K562 (cell line): ENCODE measurements at regions not wholly inside any gene's neighbourhood (a gene's known extent, or its start where the extent isn't known, plus 50 kb on each side); places are given as distances from the start of the nearest gene placed in this dataset.

Source experiments
- ATAC-seq: fragments of 200-7000 bp; cut with Tn5 transposase; 3 replicates; pipeline ENCODE4 v1.9.1; 2020; ENCODE audit warnings: moderate library complexity
- BruUV-seq: library from RNA; stranded (reverse); fragments of 400-500 nt; replicated peaks from 2 replicates; lab custom pipeline; 2021; lab: Mats Ljungman, UMichigan
- CTCF ChIA-PET: fragments of 300-600 bp; formaldehyde crosslinking; extraction: SDS; loops from one replicate; lab custom pipeline; 2021; ENCODE audit warnings: low intra/inter-chr PET ratio; lab: Yijun Ruan, JAX
- POLR2A ChIA-PET: fragments of 300-600, 350-650 bp; sonication (Branson Sonifier 250); formaldehyde crosslinking; extraction: SDS; loops from one replicate; lab custom pipeline; 2021; ENCODE audit warnings: antibody characterized with exemption, inconsistent platforms; lab: Yijun Ruan, JAX
- DNase-seq, 4 experiments: peaks; one replicate each; pipeline versions ENCODE4 v3.0.0 to v3.0.0-alpha.2; 2011 to 2018; ENCODE audit warnings: low spot score in 3 of 4, mixed read lengths in 3 of 4; ENCODE audit errors: extremely low read depth in 1 of 4
- FAIRE-seq: peaks from 2 replicates; lab custom pipeline; 2011; peaks lifted over from hg19 to GRCh38; lab: Jason Lieb, UNC
- H2AFZ ChIP-seq: 2 replicates; pipeline ENCODE4 v1.6.0; 2011; ENCODE audit warnings: low read depth, low read length, control low read depth, inconsistent platforms
- H3K27ac ChIP-seq: fragments of 200-600 bp; 3 replicates; pipeline ENCODE4 v1.8.0; 2011; ENCODE audit warnings: low read depth, mild to moderate bottlenecking, control low read depth, inconsistent platforms, low read length, moderate library complexity, mixed read lengths; ENCODE audit errors: extremely low read depth
- H3K27me3 ChIP-seq, 2 experiments: fragments of 300-600 bp in 1 of 2; 2 replicates in 1 of 2; 3 replicates in 1 of 2; pipeline versions ENCODE4 v1.6.0 to v1.8.0; 2011; ENCODE audit warnings: inconsistent platforms in 2 of 2, low read length in 2 of 2, mild to moderate bottlenecking in 1 of 2, mixed read lengths in 1 of 2, moderate library complexity in 1 of 2; ENCODE audit not compliant: control insufficient read depth in 2 of 2, insufficient read depth in 2 of 2
- H3K36me3 ChIP-seq: fragments of 300-600 bp; 3 replicates; pipeline ENCODE4 v1.8.0; 2011; ENCODE audit warnings: mild to moderate bottlenecking, low read length, inconsistent platforms; ENCODE audit not compliant: control insufficient read depth, insufficient read depth
- H3K4me1 ChIP-seq, 2 experiments: fragments of 200-600 bp in 1 of 2; replicated peaks in 1 of 2; 2 replicates in 1 of 2; 3 replicates in 1 of 2; pipeline versions ENCODE4 v1.5.1 to v1.8.0; 2011; ENCODE audit warnings: inconsistent platforms in 2 of 2, low read length in 2 of 2, mild to moderate bottlenecking in 1 of 2, mixed read lengths in 1 of 2, moderate library complexity in 1 of 2; ENCODE audit not compliant: control insufficient read depth in 2 of 2, insufficient read depth in 2 of 2
- H3K4me2 ChIP-seq: 2 replicates; pipeline ENCODE4 v1.6.1; 2011; ENCODE audit warnings: low read length, control low read depth, inconsistent platforms, mixed read lengths; ENCODE audit not compliant: insufficient read depth
- H3K4me3 ChIP-seq: fragments of 200-600 bp; sonication (generic), shearing (Covaris generic); 2 replicates; pipeline ENCODE4 v1.5.1; 2016; ENCODE audit warnings: control low read depth, inconsistent platforms
- H3K79me2 ChIP-seq: fragments of 200-600 bp; 3 replicates; pipeline ENCODE4 v1.8.0; 2011; ENCODE audit warnings: low read length, inconsistent platforms; ENCODE audit not compliant: control insufficient read depth, insufficient read depth
- H3K9ac ChIP-seq, 2 experiments: 2 replicates each; pipeline versions ENCODE4 v1.6.0 to v1.6.1; 2011; ENCODE audit warnings: low read depth in 2 of 2, low read length in 2 of 2, control low read depth in 1 of 2, inconsistent platforms in 1 of 2, mild to moderate bottlenecking in 1 of 2, mixed read lengths in 1 of 2; ENCODE audit not compliant: insufficient read depth in 1 of 2
- H3K9me1 ChIP-seq: one replicate; pipeline ENCODE4 v1.6.0; 2011; ENCODE audit warnings: inconsistent platforms, mild to moderate bottlenecking, low read length, moderate library complexity; ENCODE audit not compliant: control insufficient read depth, insufficient read depth
- H3K9me3 ChIP-seq: replicated peaks from 2 replicates; pipeline ENCODE4 v1.5.1; 2011; ENCODE audit warnings: low read depth, low read length, inconsistent platforms; ENCODE audit not compliant: control insufficient read depth, insufficient read depth
- H4K20me1 ChIP-seq: replicated peaks from 2 replicates; pipeline ENCODE4 v1.6.1; 2011; ENCODE audit warnings: low read length, inconsistent platforms, mixed read lengths; ENCODE audit not compliant: control insufficient read depth, insufficient read depth
- BCOR ChIP-seq: fragments of 450-650 bp; IDR thresholded peaks from 2 replicates; pipeline ENCODE4 v1.6.1; 2016
- CTBP1 ChIP-seq: fragments of 450-650 bp; IDR thresholded peaks from 2 replicates; pipeline ENCODE4 v1.6.1; 2016; ENCODE audit warnings: borderline replicate concordance
- ELF4 ChIP-seq: fragments of 450-650 bp; formaldehyde crosslinking; IDR thresholded peaks from 2 replicates; pipeline ENCODE4 v1.4.0; 2022; ENCODE audit warnings: missing genetic modification characterization
- HDAC8 ChIP-seq: fragments of 450-650 bp; IDR thresholded peaks from 2 replicates; pipeline ENCODE4 v1.6.1; 2016; ENCODE audit warnings: mild to moderate bottlenecking, missing genetic modification characterization, moderate library complexity, missing compliant biosample characterization
- MEIS2 ChIP-seq: fragments of 450-650 bp; IDR thresholded peaks from 2 replicates; pipeline ENCODE4 v1.6.1; 2014; ENCODE audit warnings: mild to moderate bottlenecking; ENCODE audit not compliant: partially characterized antibody
- SP2 ChIP-seq: IDR thresholded peaks from 2 replicates; pipeline ENCODE4 v1.6.1; 2011; ENCODE audit warnings: mild to moderate bottlenecking, low read depth, low read length, moderate library complexity; ENCODE audit not compliant: poor library complexity, severe bottlenecking; ENCODE audit errors: extremely low read depth
- SREBF1 ChIP-seq: fragments of 150-350 bp; IDR thresholded peaks from 2 replicates; pipeline ENCODE4 v1.6.1; 2014; ENCODE audit warnings: antibody characterized with exemption, low read depth, low read length, borderline replicate concordance
- USF1 ChIP-seq: sonication (generic); formaldehyde crosslinking; IDR thresholded peaks from 2 replicates; pipeline ENCODE4 v1.9.0; 2022; ENCODE audit warnings: mild to moderate bottlenecking, missing genetic modification reagents
- ZC3H8 ChIP-seq: fragments of 450-650 bp; IDR thresholded peaks from 2 replicates; pipeline ENCODE4 v1.6.1; 2017
- ZNF263 ChIP-seq: sonication (generic); formaldehyde crosslinking; IDR thresholded peaks from 2 replicates; pipeline ENCODE4 v1.8.0; 2022; ENCODE audit warnings: mild to moderate bottlenecking, missing genetic modification reagents, borderline replicate concordance
- ZNF583 ChIP-seq: fragments of 250-450 bp; sonication (Bioruptor Pico); IDR thresholded peaks from 2 replicates; pipeline ENCODE4 v1.4.0; 2020
- ZSCAN32 ChIP-seq: fragments of 450-650 bp; formaldehyde crosslinking; IDR thresholded peaks from 2 replicates; pipeline ENCODE4 v1.4.0; 2020; ENCODE audit warnings: mild to moderate bottlenecking, moderate library complexity
- WGBS: fragments of 100-300 bp; shearing (Covaris generic); methylation state at CpG from one replicate; pipeline ENCODE4 v1.1.6; 2016; ENCODE audit warnings: low coverage, mixed read lengths; ENCODE audit not compliant: insufficient coverage; ENCODE audit errors: missing lambda C conversion rate; 5-methylcytosine and 5-hydroxymethylcytosine counted together
- in situ Hi-C: fragments of 300-500 bp; cut with MboI; formaldehyde crosslinking; loops from 4 replicates; pipeline ENCODE4 v1.15.0; 2018; ENCODE audit warnings: inconsistent platforms, mixed read lengths
- intact Hi-C: fragments of 100-400 bp; cut with micrococcal nuclease; formaldehyde crosslinking; loops from 2 replicates; pipeline ENCODE4 v1.14.2; 2022
- TF ChIP-seq, protein P1 (sequence below), 2 experiments: fragments of 450-650 bp; IDR thresholded peaks; 2 replicates each; pipeline ENCODE4 v1.6.1; 2016; ENCODE audit warnings: mild to moderate bottlenecking in 2 of 2, borderline replicate concordance in 1 of 2, low read depth in 1 of 2, moderate library complexity in 1 of 2

GRCh38 chr1:73886716-73887115 is 311.3 kb downstream of the LRRIQ3 start:
- POLR2A ChIA-PET = no interaction called here
- Histone ChIP-seq H3K4me3 (no peak overlapping the region), H3K4me1 (no peaks in the 10 kb centered on the region), H3K79me2 (no peaks in the 10 kb centered on the region), H3K9me1 (no peaks in the 10 kb centered on the region), H3K36me3 (no peaks in the 10 kb centered on the region), H3K27me3 (no peaks in the 10 kb centered on the region), H3K4me2 (no peak overlapping the region), H4K20me1 (no peaks in the 10 kb centered on the region), H2AFZ (no peak overlapping the region), H3K9ac (no peak overlapping the region), H3K9me3 (no peaks in the 10 kb centered on the region), H3K27ac (no peak overlapping the region)
- FAIRE-seq (no peak), DNase-seq (no peak), ATAC-seq (no peak)
- CTCF ChIA-PET = no interaction called here
- BruUV-seq = no TSS peak
- 0% methylated on average over 2 of the region's 2 CpGs for WGBS
- intact Hi-C loops = no loop called here
- in situ Hi-C loops = no loop called here
- TF ChIP-seq, protein P1, sequence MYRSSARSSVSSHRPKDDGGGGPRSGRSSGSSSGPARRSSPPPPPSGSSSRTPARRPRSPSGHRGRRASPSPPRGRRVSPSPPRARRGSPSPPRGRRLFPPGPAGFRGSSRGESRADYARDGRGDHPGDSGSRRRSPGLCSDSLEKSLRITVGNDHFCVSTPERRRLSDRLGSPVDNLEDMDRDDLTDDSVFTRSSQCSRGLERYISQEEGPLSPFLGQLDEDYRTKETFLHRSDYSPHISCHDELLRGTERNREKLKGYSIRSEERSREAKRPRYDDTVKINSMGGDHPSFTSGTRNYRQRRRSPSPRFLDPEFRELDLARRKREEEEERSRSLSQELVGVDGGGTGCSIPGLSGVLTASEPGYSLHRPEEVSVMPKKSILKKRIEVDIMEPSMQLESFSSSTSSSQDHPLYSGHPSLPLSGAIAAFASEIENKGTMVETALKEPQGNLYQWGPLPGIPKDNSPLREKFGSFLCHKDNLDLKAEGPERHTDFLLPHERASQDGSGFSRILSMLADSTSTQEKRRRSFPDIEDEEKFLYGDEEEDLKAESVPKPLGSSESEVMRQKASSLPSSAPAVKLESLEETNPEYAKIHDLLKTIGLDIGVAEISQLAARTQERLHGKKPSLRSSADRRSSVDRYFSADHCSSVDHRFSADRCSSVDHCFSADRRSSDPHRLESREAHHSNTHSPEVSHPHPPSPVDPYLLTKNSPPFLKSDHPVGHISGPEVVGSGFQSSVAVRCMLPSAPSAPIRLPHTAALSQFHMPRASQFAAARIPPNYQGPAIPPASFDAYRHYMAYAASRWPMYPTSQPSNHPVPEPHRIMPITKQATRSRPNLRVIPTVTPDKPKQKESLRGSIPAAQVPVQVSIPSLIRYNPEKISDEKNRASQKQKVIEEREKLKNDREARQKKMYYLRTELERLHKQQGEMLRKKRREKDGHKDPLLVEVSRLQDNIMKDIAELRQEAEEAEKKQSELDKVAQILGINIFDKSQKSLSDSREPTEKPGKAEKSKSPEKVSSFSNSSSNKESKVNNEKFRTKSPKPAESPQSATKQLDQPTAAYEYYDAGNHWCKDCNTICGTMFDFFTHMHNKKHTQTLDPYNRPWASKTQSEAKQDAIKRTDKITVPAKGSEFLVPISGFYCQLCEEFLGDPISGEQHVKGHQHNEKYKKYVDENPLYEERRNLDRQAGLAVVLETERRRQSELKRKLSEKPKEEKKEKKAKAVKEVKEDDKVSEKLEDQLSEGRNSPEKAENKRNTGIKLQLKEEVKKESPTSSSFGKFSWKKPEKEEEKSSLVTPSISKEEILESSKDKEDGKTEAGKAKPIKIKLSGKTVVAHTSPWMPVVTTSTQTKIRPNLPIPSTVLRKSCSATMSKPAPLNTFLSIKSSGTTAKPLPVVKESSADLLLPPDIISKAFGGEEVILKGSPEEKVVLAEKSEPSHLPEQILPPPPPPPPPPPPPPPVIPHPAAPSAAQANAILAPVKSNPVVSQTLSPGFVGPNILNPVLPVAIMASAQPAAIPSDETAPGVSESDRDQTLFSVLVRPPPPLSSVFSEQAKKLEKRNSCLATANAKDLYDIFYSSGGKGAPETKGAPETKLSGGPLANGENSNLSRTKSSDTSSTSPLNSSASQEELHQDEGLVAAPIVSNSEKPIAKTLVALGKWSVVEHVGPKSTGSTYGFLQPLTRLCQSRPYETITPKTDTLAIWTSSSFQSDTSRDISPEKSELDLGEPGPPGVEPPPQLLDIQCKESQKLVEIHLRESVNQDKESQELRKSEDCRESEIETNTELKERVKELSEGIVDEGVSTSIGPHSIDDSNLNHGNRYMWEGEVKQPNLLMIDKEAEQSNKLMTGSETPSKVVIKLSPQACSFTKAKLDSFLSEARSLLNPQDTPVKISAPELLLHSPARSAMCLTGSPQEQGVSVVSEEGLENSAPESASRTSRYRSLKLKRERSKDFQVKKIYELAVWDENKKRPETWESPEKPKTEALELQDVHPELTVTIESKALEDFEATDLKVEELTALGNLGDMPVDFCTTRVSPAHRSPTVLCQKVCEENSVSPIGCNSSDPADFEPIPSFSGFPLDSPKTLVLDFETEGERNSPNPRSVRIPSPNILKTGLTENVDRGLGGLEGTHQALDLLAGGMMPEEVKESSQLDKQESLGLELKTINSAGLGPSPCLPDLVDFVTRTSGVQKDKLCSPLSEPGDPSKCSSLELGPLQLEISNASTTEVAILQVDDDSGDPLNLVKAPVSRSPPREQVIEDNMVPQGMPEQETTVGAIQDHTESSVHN (IDR thresholded peaks at IDR 0.05; ENCODE audit: borderline replicate concordance in 1 of 2, low read depth in 1 of 2) = no peak
- TF ChIP-seq ZC3H8 (no peak), CTBP1 (no peak), SREBF1 (no peak), BCOR (no peak), USF1 (CRISPR knock-in tag) (no peak), ZNF263 (CRISPR knock-in tag) (no peak), SP2 (no peak), ELF4 (CRISPR knock-in tag) (no peak), ZNF583 (CRISPR knock-in tag) (no peak), MEIS2 (no peak), ZSCAN32 (CRISPR knock-in tag) (no peak), HDAC8 (no peak)
